Ovary (tissue), 3 donors: ENCODE measurements at regions not wholly inside any gene's neighbourhood (a gene's known extent, or its start where the extent isn't known, plus 50 kb on each side); places are given as distances from the start of the nearest gene placed in this dataset.

Source experiments
- CTCF ChIP-seq, 3 donors: fragments of 450-650 bp in 2 of 3; fragments of 200-600 bp in 1 of 3; IDR thresholded peaks; one replicate each; pipeline versions ENCODE4 v1.5.1 to v1.8.0; 2016 to 2022; ENCODE audit warnings: antibody characterized with exemption in 3 of 3, mild to moderate bottlenecking in 1 of 3
- EP300 ChIP-seq: sonication (generic); formaldehyde crosslinking; IDR thresholded peaks from one replicate; pipeline ENCODE4 v1.6.1; 2017; ENCODE audit warnings: antibody characterized with exemption
- POLR2A ChIP-seq: fragments of 450-650 bp; IDR thresholded peaks from one replicate; pipeline ENCODE4 v1.6.1; 2017; ENCODE audit warnings: antibody characterized with exemption, mild to moderate bottlenecking, moderate library complexity
- donor health status: DM: no; HTN: no; CAD: no.

GRCh38 chr9:90464978-90465377 is 177.6 kb downstream of the DIRAS2 start:
- TF ChIP-seq POLR2A (no peak), CTCF (IDR thresholded peaks at IDR 0.05) (no peak), EP300 (no peak)
